ENCODE measurements at regions not wholly inside any gene's neighbourhood (a gene's known extent, or its start where the extent isn't known, plus 50 kb on each side); places are given as distances from the start of the nearest gene placed in this dataset.
A peak's percentile ranks its signal among the peaks of the same experiment; 100 is the strongest.

DNA sequence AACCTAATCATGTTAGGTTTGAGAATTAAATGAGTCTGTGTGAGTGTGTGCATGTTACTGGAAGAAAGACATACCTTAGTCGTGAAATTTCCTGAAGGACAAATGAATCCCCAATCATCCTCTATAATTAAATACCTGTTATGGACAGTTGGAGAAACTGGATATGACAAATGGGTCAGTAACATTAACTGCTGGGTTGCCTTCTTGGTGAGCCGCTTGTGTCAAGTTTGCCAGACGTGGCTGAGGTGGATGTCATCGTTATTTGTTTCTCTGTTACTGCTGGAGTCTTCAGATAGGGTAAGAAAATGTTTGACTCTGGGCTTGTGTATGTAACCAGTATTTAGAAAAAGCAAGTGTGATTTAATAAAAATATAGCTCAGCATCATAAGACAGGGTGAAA is 131.6 kb downstream of the CAND1 start:
- no peak overlapping the region for H3K4me3 ChIP-seq (ENCODE audit: low read depth, low read length)
- H3K9ac ChIP-seq, result no peak overlapping the region
- H3K27ac ChIP-seq, result no peak overlapping the region
- H3K4me2 ChIP-seq (ENCODE audit: low read length), result no peak overlapping the region
- H3K36me3 ChIP-seq (ENCODE audit: control insufficient read depth, insufficient read depth, low read length), result no peaks in the 10 kb centered on the region
- no peak overlapping the region for H2AFZ ChIP-seq
- H3K27me3 ChIP-seq (ENCODE audit: control insufficient read depth, insufficient read depth, low read length), result no peaks in the 10 kb centered on the region
- TF ChIP-seq, protein P1, sequence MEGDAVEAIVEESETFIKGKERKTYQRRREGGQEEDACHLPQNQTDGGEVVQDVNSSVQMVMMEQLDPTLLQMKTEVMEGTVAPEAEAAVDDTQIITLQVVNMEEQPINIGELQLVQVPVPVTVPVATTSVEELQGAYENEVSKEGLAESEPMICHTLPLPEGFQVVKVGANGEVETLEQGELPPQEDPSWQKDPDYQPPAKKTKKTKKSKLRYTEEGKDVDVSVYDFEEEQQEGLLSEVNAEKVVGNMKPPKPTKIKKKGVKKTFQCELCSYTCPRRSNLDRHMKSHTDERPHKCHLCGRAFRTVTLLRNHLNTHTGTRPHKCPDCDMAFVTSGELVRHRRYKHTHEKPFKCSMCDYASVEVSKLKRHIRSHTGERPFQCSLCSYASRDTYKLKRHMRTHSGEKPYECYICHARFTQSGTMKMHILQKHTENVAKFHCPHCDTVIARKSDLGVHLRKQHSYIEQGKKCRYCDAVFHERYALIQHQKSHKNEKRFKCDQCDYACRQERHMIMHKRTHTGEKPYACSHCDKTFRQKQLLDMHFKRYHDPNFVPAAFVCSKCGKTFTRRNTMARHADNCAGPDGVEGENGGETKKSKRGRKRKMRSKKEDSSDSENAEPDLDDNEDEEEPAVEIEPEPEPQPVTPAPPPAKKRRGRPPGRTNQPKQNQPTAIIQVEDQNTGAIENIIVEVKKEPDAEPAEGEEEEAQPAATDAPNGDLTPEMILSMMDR (IDR thresholded peaks at IDR 0.05), result no peak
- H3K79me2 ChIP-seq, result no peaks in the 10 kb centered on the region
- H3K4me1 ChIP-seq, result no peaks in the 10 kb centered on the region
- H3K9me3 ChIP-seq (ENCODE audit: control insufficient read depth, low read length), result no peaks in the 10 kb centered on the region

DNA sequence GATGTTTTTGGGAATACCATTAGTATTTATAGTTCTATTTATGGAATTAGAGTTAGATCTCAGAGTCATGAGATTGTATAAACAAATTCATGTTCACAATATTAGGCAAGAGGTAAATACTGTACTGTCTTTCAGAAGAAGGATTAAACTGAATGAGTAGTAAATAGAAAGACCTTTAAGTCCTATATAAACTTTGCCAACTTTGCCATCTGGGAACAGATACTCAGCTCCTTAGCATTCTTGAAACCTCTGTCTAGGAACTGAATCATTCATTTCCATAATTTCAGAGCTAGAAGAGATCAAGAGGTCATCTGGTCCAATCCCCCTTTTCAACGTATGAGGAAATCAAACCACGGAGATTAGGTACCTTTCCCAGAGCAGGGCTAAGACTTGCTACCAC is 141.1 kb downstream of the CAND1 start:
- H3K79me2 ChIP-seq, result no peaks in the 10 kb centered on the region
- no peak overlapping the region for H3K9ac ChIP-seq
- H2AFZ ChIP-seq, result no peak overlapping the region
- no peaks in the 10 kb centered on the region for H3K27me3 ChIP-seq (ENCODE audit: control insufficient read depth, insufficient read depth, low read length)
- no peak overlapping the region for H3K4me2 ChIP-seq (ENCODE audit: low read length)
- H3K9me3 ChIP-seq (ENCODE audit: control insufficient read depth, low read length), result no peaks in the 10 kb centered on the region
- peaks cover 6% of the 10 kb centered on the region for H3K4me1 ChIP-seq
- no peaks in the 10 kb centered on the region for H3K36me3 ChIP-seq (ENCODE audit: control insufficient read depth, insufficient read depth, low read length)
- no peak overlapping the region for H3K4me3 ChIP-seq (ENCODE audit: low read depth, low read length)
- TF ChIP-seq, protein P1 (IDR thresholded peaks at IDR 0.05), result no peak
- no peak overlapping the region for H3K27ac ChIP-seq

DNA sequence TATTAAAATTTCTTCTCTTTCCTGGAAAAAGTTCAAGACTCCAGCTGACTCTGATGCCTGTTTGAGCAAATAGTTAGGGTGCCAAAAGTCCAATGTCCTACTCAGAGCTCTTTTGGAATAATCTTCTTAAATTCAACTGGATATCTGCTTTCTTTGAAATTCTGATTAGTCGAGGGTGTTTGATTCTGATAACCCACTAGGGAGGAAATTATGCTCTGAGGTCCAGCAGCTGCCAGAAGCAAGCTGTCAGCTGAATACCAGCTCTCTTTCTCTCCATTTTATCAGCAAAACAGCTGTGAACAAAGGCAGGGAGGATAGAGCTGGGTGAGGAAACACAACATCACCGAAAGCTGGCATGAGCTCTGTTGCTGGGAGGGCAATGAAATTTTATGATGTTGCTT is 141.5 kb downstream of the CAND1 start:
- no peak overlapping the region for H3K27ac ChIP-seq
- H3K9me3 ChIP-seq (ENCODE audit: control insufficient read depth, low read length), result no peaks in the 10 kb centered on the region
- H2AFZ ChIP-seq, result no peak overlapping the region
- H3K4me1 ChIP-seq, result peaks cover 6% of the 10 kb centered on the region
- no peaks in the 10 kb centered on the region for H3K79me2 ChIP-seq
- no peak overlapping the region for H3K4me2 ChIP-seq (ENCODE audit: low read length)
- TF ChIP-seq, protein P1 (IDR thresholded peaks at IDR 0.05), result no peak
- H3K36me3 ChIP-seq (ENCODE audit: control insufficient read depth, insufficient read depth, low read length), result no peaks in the 10 kb centered on the region
- no peaks in the 10 kb centered on the region for H3K27me3 ChIP-seq (ENCODE audit: control insufficient read depth, insufficient read depth, low read length)
- no peak overlapping the region for H3K4me3 ChIP-seq (ENCODE audit: low read depth, low read length)
- no peak overlapping the region for H3K9ac ChIP-seq

DNA sequence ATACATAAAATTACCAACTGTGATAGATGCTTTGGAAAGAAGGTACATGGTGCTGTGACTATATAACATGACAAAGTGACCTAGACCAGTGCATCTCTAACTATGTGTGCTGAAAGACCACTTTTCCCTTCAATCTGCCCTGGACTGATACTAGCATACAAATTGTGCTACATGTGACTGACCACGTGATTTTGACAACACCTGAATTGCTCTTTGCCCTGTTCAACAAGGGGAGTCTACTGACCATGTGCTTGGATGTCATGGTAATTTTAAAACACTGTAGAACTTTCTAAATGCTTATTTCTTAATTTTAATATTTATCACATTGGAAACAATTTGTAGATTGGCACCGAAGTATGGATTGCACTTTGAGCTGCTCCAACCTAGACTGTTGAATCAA is 142.4 kb downstream of the CAND1 start:
- Histone ChIP-seq H3K36me3 (ENCODE audit: control insufficient read depth, insufficient read depth, low read length) (no peaks in the 10 kb centered on the region), H3K4me1 (peaks cover 6% of the 10 kb centered on the region), H3K9me3 (ENCODE audit: control insufficient read depth, low read length) (no peaks in the 10 kb centered on the region), H3K4me3 (ENCODE audit: low read depth, low read length) (no peak overlapping the region), H3K79me2 (no peaks in the 10 kb centered on the region), H2AFZ (no peak overlapping the region), H3K4me2 (ENCODE audit: low read length) (no peak overlapping the region), H3K27me3 (ENCODE audit: control insufficient read depth, insufficient read depth, low read length) (no peaks in the 10 kb centered on the region), H3K9ac (no peak overlapping the region), H3K27ac (no peak overlapping the region)
- TF ChIP-seq, protein P1 (IDR thresholded peaks at IDR 0.05), result no peak

DNA sequence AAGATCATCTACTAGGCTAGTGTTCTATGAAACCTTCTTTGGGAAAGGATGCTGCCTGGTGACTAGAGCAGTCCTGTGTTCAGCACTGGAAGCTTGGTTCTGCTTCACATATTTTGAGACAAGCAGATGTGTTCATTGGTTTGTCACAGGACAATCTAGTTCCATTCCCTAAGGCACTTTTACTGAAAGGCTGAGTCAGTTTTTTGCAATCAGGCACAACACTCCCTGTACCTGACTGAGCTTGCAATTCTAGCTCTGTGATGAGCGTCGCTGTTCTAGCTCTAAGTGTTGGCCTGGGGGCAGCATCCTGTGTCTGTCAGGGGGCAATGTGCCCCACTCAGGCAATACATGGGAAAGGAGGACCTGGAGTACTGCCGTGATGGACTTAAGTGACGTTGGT is 144.4 kb downstream of the CAND1 start:
- no peaks in the 10 kb centered on the region for H3K36me3 ChIP-seq (ENCODE audit: control insufficient read depth, insufficient read depth, low read length)
- TF ChIP-seq, protein P1 (IDR thresholded peaks at IDR 0.05), result no peak
- H3K9ac ChIP-seq, result no peak overlapping the region
- H3K9me3 ChIP-seq (ENCODE audit: control insufficient read depth, low read length), result no peaks in the 10 kb centered on the region
- H3K27me3 ChIP-seq (ENCODE audit: control insufficient read depth, insufficient read depth, low read length), result no peaks in the 10 kb centered on the region
- H2AFZ ChIP-seq, result peak overlapping the region; percentile 70
- peaks cover 6% of the 10 kb centered on the region for H3K4me1 ChIP-seq
- H3K4me3 ChIP-seq (ENCODE audit: low read depth, low read length), result peak overlapping the region; percentile 23
- H3K27ac ChIP-seq, result no peak overlapping the region
- H3K79me2 ChIP-seq, result no peaks in the 10 kb centered on the region
- H3K4me2 ChIP-seq (ENCODE audit: low read length), result peak overlapping the region; percentile 49
